ENCODE measurements at regions not wholly inside any gene's neighbourhood (a gene's known extent, or its start where the extent isn't known, plus 50 kb on each side); places are given as distances from the start of the nearest gene placed in this dataset.

GRCh38 chr5:10874541-10874940 is 113.5 kb upstream of the DAP start:
- DNase-seq: no peak
- Histone ChIP-seq H3K4me1 (ENCODE audit: control insufficient read depth in 1 of 2, insufficient read depth in 2 of 2, low read length in 2 of 2) (peaks cover 8 to 11% of the 10 kb centered on the region in 2 donors), H3K27me3 (ENCODE audit: control insufficient read depth in 2 of 2, insufficient read depth in 2 of 2, low read length in 2 of 2) (no peaks in the 10 kb centered on the region), H3K9ac (ENCODE audit: insufficient read depth, low read length, poor library complexity, severe bottlenecking) (no peak overlapping the region), H3K4me2 (replicated peaks; ENCODE audit: extremely low read depth, low read length, poor library complexity, severe bottlenecking) (no peak overlapping the region), H3K36me3 (replicated peaks in 1 of 2; ENCODE audit: control insufficient read depth in 1 of 2, insufficient read depth in 2 of 2, low read length in 2 of 2) (no peaks in the 10 kb centered on the region), H3K79me2 (ENCODE audit: insufficient read depth, low read length) (no peaks in the 10 kb centered on the region), H4K20me1 (ENCODE audit: insufficient read depth, low read length) (no peaks in the 10 kb centered on the region), H3K4me3 (replicated peaks in 1 of 3; ENCODE audit: low read depth in 2 of 3, low read length in 3 of 3) (no peak overlapping the region), H3K9me3 (replicated peaks in 1 of 2; ENCODE audit: control insufficient read depth in 1 of 2, insufficient read depth in 1 of 2, low read length in 2 of 2) (no peaks in the 10 kb centered on the region), H3K27ac (ENCODE audit: low read depth in 1 of 2, low read length in 2 of 2) (no peak overlapping the region), H2AFZ (ENCODE audit: insufficient read depth, low read depth, low read length, poor library complexity, severe bottlenecking) (no peak overlapping the region)
- no peaks in the 10 kb centered on the region for H3K36me3 Mint-ChIP-seq
- peaks cover 0 to 4% (median 3%) of the 10 kb centered on the region in 3 donors for H3K27me3 Mint-ChIP-seq (ENCODE audit: low read depth in 3 of 3)
- no peak for TF ChIP-seq CTCF (IDR thresholded peaks at IDR 0.05)
- no peaks in the 10 kb centered on the region for H3K9me3 Mint-ChIP-seq
- H3K27ac Mint-ChIP-seq: no peak overlapping the region
- peaks cover 16% of the 10 kb centered on the region for H3K4me1 Mint-ChIP-seq
- intact Hi-C loops (cut with micrococcal nuclease): no loop called here
- WGBS (ENCODE audit: insufficient coverage): 94% methylated on average over 3 of the region's 7 CpGs
- no peak overlapping the region for H3K4me3 Mint-ChIP-seq

GRCh38 chr5:10870791-10871190 is 109.8 kb upstream of the DAP start:
- no CpG with 5 or more reads among the region's 11 CpGs for WGBS (ENCODE audit: insufficient coverage)
- Histone ChIP-seq H3K27ac (ENCODE audit: low read depth in 1 of 2, low read length in 2 of 2) (no peak overlapping the region), H3K9ac (ENCODE audit: insufficient read depth, low read length, poor library complexity, severe bottlenecking) (no peak overlapping the region), H3K4me3 (replicated peaks in 1 of 3; ENCODE audit: low read depth in 2 of 3, low read length in 3 of 3) (no peak overlapping the region), H4K20me1 (ENCODE audit: insufficient read depth, low read length) (no peaks in the 10 kb centered on the region), H3K79me2 (ENCODE audit: insufficient read depth, low read length) (no peaks in the 10 kb centered on the region), H3K36me3 (replicated peaks in 1 of 2; ENCODE audit: control insufficient read depth in 1 of 2, insufficient read depth in 2 of 2, low read length in 2 of 2) (no peaks in the 10 kb centered on the region), H3K4me2 (replicated peaks; ENCODE audit: extremely low read depth, low read length, poor library complexity, severe bottlenecking) (no peak overlapping the region), H3K27me3 (ENCODE audit: control insufficient read depth in 2 of 2, insufficient read depth in 2 of 2, low read length in 2 of 2) (no peaks in the 10 kb centered on the region), H3K4me1 (ENCODE audit: control insufficient read depth in 1 of 2, insufficient read depth in 2 of 2, low read length in 2 of 2) (peaks cover 0 to 2% of the 10 kb centered on the region in 2 donors), H3K9me3 (replicated peaks in 1 of 2; ENCODE audit: control insufficient read depth in 1 of 2, insufficient read depth in 1 of 2, low read length in 2 of 2) (no peaks in the 10 kb centered on the region), H2AFZ (ENCODE audit: insufficient read depth, low read depth, low read length, poor library complexity, severe bottlenecking) (no peak overlapping the region)
- Mint-ChIP-seq H3K4me1 (peaks cover 2% of the 10 kb centered on the region), H3K27ac (no peak overlapping the region), H3K9me3 (peaks cover 0 to 1% (median 0%) of the 10 kb centered on the region in 7 donors), H3K4me3 (no peak overlapping the region), H3K36me3 (no peaks in the 10 kb centered on the region), H3K27me3 (ENCODE audit: low read depth in 3 of 3) (peaks cover 0 to 8% (median 3%) of the 10 kb centered on the region in 3 donors)
- intact Hi-C loops (cut with micrococcal nuclease): no loop called here
- TF ChIP-seq CTCF (IDR thresholded peaks at IDR 0.05): no peak
- DNase-seq: no peak

Data from CD14-positive monocyte (primary cell).